Aorta (tissue), 5 donors: ENCODE measurements at regions not wholly inside any gene's neighbourhood (a gene's known extent, or its start where the extent isn't known, plus 50 kb on each side); places are given as distances from the start of the nearest gene placed in this dataset.
A peak's percentile ranks its signal among the peaks of the same experiment; 100 is the strongest.
"Not testable (repeated sequence)": the region's sequence is repeated elsewhere in the genome, so short reads cannot be mapped to it uniquely, and the experiment has no call there.

Experiments
- ATAC-seq: fragments of 200-7000 bp; cut with Tn5 transposase; one replicate; pipeline ENCODE4 v1.9.1; 2022; ENCODE audit warnings: moderate library complexity; ENCODE audit not compliant: low FRiP score
- DNase-seq, 2 donors: peaks; one replicate each; pipeline ENCODE4 v3.0.0-alpha.2; 2020
- H3K27ac ChIP-seq, 2 donors: one replicate each; pipeline ENCODE4 v1.5.1; 2013; ENCODE audit warnings: low read length in 2 of 2, mild to moderate bottlenecking in 2 of 2, moderate library complexity in 2 of 2, control low read depth in 1 of 2, inconsistent platforms in 1 of 2, low read depth in 1 of 2
- H3K27me3 ChIP-seq, 2 donors: one replicate each; pipeline ENCODE4 v1.6.1; 2013; ENCODE audit warnings: control low read depth in 1 of 2, low read length in 1 of 2, mild to moderate bottlenecking in 1 of 2, moderate library complexity in 1 of 2; ENCODE audit not compliant: insufficient read depth in 2 of 2, control insufficient read depth in 1 of 2
- H3K36me3 ChIP-seq, 2 donors: one replicate each; pipeline ENCODE4 v1.6.1; 2013; ENCODE audit warnings: control low read depth in 1 of 2, low read length in 1 of 2, mild to moderate bottlenecking in 1 of 2; ENCODE audit not compliant: insufficient read depth in 2 of 2, control insufficient read depth in 1 of 2
- H3K4me1 ChIP-seq, 2 donors: one replicate each; pipeline ENCODE4 v1.6.1; 2013; ENCODE audit warnings: low read length in 2 of 2, control low read depth in 1 of 2, mild to moderate bottlenecking in 1 of 2, moderate library complexity in 1 of 2; ENCODE audit not compliant: insufficient read depth in 2 of 2, control insufficient read depth in 1 of 2
- H3K4me3 ChIP-seq, 2 donors: one replicate each; pipeline ENCODE4 v1.5.1; 2013; ENCODE audit warnings: low read length in 2 of 2, control low read depth in 1 of 2, mild to moderate bottlenecking in 1 of 2
- H3K9me3 ChIP-seq: one replicate; pipeline ENCODE4 v1.6.1; 2013; ENCODE audit warnings: mild to moderate bottlenecking, low read length; ENCODE audit not compliant: control insufficient read depth
- WGBS, 2 donors: extraction: QIAGEN DNeasy Blood & Tissue Kit; methylation state at CpG; one replicate each; pipeline ENCODE4 v1.1.7; 2013; 5-methylcytosine and 5-hydroxymethylcytosine counted together
- intact Hi-C, 2 donors: fragments of 100-400 bp; cut with DNase I; formaldehyde crosslinking; loops; one replicate each; pipeline versions ENCODE4 v1.14.2 to v1.15.0; 2022
- donor health status: healthy with polysubstance abuse.
- donor health status: Bipolar disorder and iron deficiency.
- donor health status: DM: no; HTN: no; CAD: no.
- donor health status: DM: no; HTN: no; CAD: no.
- donor health status: DM: yes; HTN: yes; CAD: no.

DNA sequence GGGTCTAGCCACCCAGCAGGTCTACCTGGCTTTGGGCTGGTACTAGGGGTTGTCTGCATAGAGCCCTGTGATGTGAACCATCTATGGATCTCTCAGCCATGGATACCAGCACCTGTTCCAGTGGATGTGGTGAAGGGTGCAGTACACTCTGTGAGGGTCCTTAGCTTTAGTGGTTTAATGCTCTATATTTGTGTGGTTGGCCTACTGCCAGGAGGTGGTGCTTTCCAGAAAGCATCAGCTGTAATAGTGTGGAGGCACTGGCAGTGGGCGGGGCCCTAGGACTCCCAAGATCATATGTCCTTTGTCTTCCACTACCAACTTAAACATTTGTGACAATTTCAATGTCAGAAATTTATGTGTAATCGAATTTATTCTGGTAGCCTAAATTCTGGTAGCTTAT, 1065.1 kb downstream of the RPIA start:
- H3K27ac ChIP-seq, ATAC-seq, H3K4me3 ChIP-seq, H3K9me3 ChIP-seq, intact Hi-C loops, H3K27me3 ChIP-seq, H3K36me3 ChIP-seq, H3K4me1 ChIP-seq: not testable (repeated sequence)
- 52 to 60% methylated on average over 2 of the region's 2 CpGs for WGBS, 2 donors
- DNase-seq = peak in 1 of 2 donors; percentile 59

DNA sequence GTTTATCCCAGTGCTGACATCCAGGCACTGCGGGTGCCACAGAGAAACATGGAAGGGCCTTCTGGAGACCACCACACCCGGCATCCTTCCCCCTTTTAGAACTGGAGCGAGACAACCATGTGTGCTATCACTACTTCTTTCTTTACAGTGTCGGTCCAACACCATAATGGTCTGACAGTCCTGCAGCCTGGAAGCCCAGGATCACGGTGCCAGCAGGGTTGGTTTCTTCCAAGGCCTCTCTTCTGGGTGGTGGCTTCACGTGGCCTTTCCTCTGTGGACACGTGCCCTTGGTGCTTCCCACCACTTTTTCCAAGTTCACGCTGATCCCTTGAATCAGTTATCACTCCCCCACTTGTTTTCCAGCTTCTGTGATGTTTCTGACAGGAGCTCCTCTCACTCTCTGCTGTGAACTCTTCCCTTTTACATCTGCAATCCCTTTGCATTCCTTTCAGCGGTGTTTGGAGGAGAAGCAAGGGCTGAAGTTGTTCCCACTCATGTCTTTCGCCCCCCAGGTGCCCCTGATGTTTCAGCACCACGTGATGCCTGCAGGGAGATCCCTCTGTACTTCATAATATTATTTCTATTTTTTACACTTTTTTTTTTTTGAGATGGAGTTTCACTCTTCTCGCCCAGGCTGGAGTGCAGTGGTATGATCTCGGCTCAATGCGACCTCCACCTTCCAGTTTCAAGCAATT, 1067.0 kb downstream of the RPIA start:
- H3K4me3 ChIP-seq, H3K4me1 ChIP-seq, ATAC-seq, H3K9me3 ChIP-seq, intact Hi-C loops, H3K27me3 ChIP-seq, H3K27ac ChIP-seq, H3K36me3 ChIP-seq: not testable (repeated sequence)
- DNase-seq = peak; percentile 26 to 56
- 65 to 69% methylated on average over 14 of the region's 14 CpGs for WGBS, 2 donors

DNA sequence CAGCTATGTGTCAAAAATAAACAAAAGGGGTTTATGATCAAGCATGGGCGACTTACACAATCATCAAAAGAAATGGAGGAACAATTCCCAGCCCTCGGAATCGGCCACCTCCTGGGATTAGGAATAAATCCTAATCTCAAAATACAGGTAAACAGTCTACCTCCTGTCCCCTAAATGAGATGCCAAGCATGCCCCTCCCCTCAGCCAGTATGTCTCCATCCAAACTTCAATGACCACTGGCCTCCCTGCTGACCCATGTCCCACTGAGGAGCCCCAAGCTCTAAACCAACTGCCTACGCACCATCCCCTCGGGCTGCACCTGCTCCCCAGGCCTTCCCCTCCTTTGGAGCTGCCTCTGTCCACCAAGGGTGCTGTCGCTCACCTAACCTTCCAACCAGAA, 1069.3 kb downstream of the RPIA start:
- H3K27ac ChIP-seq, H3K36me3 ChIP-seq, H3K4me3 ChIP-seq, H3K9me3 ChIP-seq, DNase-seq, intact Hi-C loops, H3K4me1 ChIP-seq, H3K27me3 ChIP-seq, ATAC-seq: not testable (repeated sequence)
- WGBS, 2 donors = 73 to 81% methylated on average over 6 of the region's 6 CpGs

DNA sequence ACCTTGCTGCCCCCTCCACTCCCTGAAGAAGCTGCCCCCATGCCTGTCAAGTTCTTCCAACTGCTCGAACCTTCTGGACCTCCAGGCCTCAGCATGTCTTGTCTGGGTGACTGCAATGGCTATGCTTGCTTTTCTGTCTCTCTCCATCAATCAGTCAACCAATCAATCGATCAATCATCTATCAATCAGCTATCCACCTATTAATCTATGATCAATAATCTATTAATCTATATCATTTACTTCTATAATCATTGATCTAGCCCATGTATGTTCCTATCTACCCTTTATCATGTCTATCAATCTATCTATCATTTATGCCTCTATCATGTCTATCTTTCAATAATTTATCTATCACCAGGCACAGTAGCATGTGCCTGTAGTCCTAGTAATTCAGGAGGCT, 1069.7 kb downstream of the RPIA start:
- H3K27ac ChIP-seq, H3K9me3 ChIP-seq, H3K4me1 ChIP-seq, ATAC-seq, H3K36me3 ChIP-seq, H3K27me3 ChIP-seq, DNase-seq, intact Hi-C loops, H3K4me3 ChIP-seq: not testable (repeated sequence)
- WGBS, 2 donors = 47 to 52% methylated on average over 2 of the region's 2 CpGs

DNA sequence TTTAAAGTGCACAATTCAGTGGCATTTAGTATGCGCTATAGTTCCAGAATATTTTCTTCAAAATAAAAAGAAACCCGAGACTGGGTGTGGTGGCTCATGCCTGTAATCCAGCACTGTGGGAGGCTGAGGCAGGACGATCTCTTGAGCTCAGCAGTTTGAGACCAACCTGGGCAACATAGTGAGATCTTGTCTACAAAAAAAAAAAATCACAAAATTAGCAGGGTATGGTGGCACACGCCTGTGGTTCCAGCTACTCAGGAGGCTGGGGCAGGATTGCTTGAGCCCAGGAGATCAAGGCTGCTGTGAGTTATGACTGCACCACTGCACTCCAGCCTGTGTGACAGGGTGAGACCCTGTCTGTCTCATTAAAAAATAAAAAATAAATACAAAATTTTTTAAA, 1070.4 kb downstream of the RPIA start:
- not testable (repeated sequence) for DNase-seq, ATAC-seq
- WGBS, 2 donors = 85 to 86% methylated on average over 4 of the region's 4 CpGs

DNA sequence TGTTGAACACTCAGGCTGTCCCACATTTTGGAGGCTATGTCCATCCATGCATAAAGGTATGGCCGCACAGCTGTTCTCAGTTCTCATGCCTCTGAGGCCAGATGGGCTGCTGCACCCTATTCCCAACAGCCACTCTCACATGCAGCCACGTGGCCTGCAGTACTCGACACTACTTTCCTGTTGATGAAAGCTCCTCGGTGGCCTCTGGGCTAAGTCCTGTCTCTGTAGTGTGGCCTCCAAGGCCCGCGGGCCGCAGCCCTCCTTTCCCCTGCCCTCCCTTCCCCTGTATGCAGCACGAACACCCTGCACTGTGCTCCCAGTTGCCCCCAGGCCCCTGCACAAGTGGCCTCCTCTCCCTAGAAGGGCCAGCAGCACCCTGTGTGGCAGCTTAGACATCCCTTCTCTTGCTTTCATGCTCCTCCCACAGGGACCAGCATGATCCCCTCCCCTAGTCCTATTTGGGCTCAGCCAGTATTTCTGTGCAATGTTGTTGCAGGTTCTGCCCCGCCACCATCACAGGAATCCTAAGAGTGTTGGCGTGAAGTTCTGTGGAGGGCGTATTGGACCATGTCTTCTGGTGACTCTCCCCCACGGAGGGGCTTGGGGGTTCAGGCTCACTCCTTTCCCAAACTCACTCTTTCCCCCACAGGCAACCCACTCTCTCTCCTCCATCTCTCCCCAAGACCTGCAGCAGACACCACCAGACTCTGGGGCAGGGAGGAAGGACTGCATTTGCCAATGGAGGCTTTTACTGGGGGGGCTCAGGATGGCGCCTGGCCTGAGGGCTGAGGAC, 1071.2 kb downstream of the RPIA start:
- WGBS, 2 donors = 86% methylated on average over 13 of the region's 13 CpGs
- H3K36me3 ChIP-seq, H3K9me3 ChIP-seq, H3K4me1 ChIP-seq, intact Hi-C loops, H3K4me3 ChIP-seq, ATAC-seq, H3K27ac ChIP-seq, H3K27me3 ChIP-seq: not testable (repeated sequence)
- peak; percentile 39 to 75 for DNase-seq

More for the DNA sequence above, 1070.4 kb downstream of the RPIA start:
- H3K4me3 ChIP-seq, H3K27me3 ChIP-seq, H3K4me1 ChIP-seq, H3K9me3 ChIP-seq, H3K27ac ChIP-seq, H3K36me3 ChIP-seq, intact Hi-C loops: not testable (repeated sequence)

DNA sequence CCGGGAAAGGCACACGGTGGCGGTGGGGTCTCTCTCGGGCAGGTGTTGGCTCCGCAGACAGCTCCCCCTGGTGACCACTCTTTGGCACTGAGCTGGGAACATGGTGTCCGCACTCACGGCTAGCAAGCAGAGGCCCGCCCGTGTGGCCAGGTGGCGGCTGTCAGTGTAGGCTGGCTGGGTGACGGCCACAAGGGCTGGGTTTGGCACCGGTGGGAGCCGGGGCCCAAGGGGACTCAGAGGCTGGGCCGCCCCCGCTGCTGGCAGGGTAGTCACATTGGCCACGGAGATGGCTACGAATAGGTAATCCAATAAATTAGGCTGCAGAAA, 1071.7 kb downstream of the RPIA start:
- Histone ChIP-seq H3K36me3 (no peaks in the 10 kb centered on the region), H3K4me3 (no peak overlapping the region), H3K27ac (no peak overlapping the region), H3K9me3 (peaks cover 2% of the 10 kb centered on the region), H3K4me1 (no peaks in the 10 kb centered on the region), H3K27me3 (no peaks in the 10 kb centered on the region)
- ATAC-seq (no peak), DNase-seq (peak in 1 of 2 donors; percentile 47)
- 70 to 81% methylated on average over 17 of the region's 17 CpGs for WGBS, 2 donors
- intact Hi-C loops = no loop called here

DNA sequence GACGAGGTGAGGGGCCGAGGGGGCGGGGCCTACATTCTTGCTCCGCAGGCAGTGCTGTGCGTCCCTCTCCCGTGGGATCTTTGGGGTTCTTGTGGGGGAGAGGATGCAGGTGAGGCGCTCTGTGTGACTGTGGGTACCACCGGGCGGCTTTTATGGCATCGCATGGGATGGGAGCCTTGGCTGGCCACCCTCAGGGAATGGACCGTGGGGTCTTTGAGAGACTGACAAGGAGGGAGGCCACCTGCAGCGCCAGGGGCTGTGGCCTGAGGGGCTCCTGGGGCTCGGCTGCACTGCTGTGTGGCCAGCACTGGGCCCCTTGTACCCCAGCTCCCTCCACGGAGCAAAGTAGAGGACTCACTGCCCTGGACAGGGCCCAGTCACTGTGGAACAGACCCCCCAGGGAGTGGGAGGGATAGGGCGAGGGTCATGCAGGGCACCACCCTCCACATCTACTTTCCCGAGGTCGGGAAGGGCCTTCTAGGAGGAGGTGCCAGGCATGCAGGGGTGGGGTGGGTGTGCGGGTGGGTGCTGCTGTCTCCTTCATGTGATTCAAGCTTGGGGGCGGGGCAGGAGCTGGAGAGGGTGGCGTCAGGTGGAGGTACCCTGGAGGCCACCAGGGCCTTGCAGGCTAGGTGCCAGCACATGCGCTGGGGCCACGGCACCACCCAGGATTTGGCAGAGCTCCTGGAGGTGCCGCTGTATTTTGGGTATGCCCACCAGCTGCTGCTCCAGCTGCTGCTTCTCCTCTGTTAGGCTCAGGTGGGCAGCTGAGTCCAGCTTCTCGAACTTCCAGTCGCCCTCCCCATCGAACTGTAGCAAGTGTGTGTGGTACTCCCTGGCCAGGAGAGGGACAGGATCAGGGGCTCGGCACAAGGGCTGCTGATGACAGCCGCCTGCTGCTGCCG, 1072.4 kb downstream of the RPIA start:
- Histone ChIP-seq H3K27ac (no peak overlapping the region), H3K9me3 (peaks cover 2% of the 10 kb centered on the region), H3K27me3 (no peaks in the 10 kb centered on the region), H3K36me3 (no peaks in the 10 kb centered on the region), H3K4me3 (no peak overlapping the region), H3K4me1 (no peaks in the 10 kb centered on the region)
- 86 to 87% methylated on average over 29 of the region's 29 CpGs for WGBS, 2 donors
- intact Hi-C loops = no loop called here
- DNase-seq = peak; percentile 46 to 77
- ATAC-seq = no peak
